Keratinocyte (primary cell): ENCODE measurements at regions not wholly inside any gene's neighbourhood (a gene's known extent, or its start where the extent isn't known, plus 50 kb on each side); places are given as distances from the start of the nearest gene placed in this dataset.

ENCODE experiments used
- CTCF ChIP-seq, 3 experiments: IDR thresholded peaks in 1 of 3; conservative IDR thresholded peaks in 1 of 3; optimal IDR thresholded peaks in 1 of 3; 2 replicates in 2 of 3; 3 replicates in 1 of 3; pipeline versions ENCODE3 to v1.5.1; 2011; ENCODE audit warnings: low read length in 3 of 3, mild to moderate bottlenecking in 3 of 3, moderate library complexity in 2 of 3, control low read depth in 1 of 3, inconsistent platforms in 1 of 3; ENCODE audit not compliant: insufficient read depth in 2 of 3; ENCODE audit errors: extremely low read depth in 1 of 3
- EZH2 ChIP-seq: IDR thresholded peaks from one replicate; pipeline ENCODE4 v1.6.1; 2012; ENCODE audit warnings: inconsistent platforms, mild to moderate bottlenecking, low read length, moderate library complexity

GRCh38 chr6:78101387-78101786, 448.5 kb downstream of the MEI4 start:
- TF ChIP-seq CTCF (optimal IDR thresholded peaks at IDR 0.05 in 1 of 3, IDR thresholded peaks at IDR 0.05 in 1 of 3, conservative IDR thresholded peaks at IDR 0.05 in 1 of 3; ENCODE audit: extremely low read depth in 1 of 3, insufficient read depth in 2 of 3, low read length in 3 of 3) (no peak), EZH2 (no peak)
